GM23248 (cell line): ENCODE measurements at regions not wholly inside any gene's neighbourhood (a gene's known extent, or its start where the extent isn't known, plus 50 kb on each side); places are given as distances from the start of the nearest gene placed in this dataset.

Experiments
- DNase-seq: peaks from one replicate; pipeline ENCODE4 v3.0.0-alpha.2; 2015
- H2AFZ ChIP-seq: fragments of 200-600 bp; sonication (generic); 2 replicates; pipeline ENCODE4 v1.6.1; 2016; ENCODE audit warnings: antibody characterized with exemption
- H3F3A ChIP-seq: fragments of 200-600 bp; sonication (generic); 2 replicates; pipeline ENCODE4 v1.6.1; 2016; ENCODE audit warnings: mild to moderate bottlenecking, antibody characterized with exemption, mixed run types; ENCODE audit not compliant: insufficient read depth
- H3K27ac ChIP-seq: fragments of 200-600 bp; sonication (generic); 2 replicates; pipeline ENCODE4 v1.5.1; 2016; ENCODE audit warnings: mild to moderate bottlenecking
- H3K27me3 ChIP-seq: fragments of 200-600 bp; sonication (generic); replicated peaks from 2 replicates; pipeline ENCODE4 v1.6.1; 2016; ENCODE audit warnings: mild to moderate bottlenecking; ENCODE audit not compliant: insufficient read depth
- H3K36me3 ChIP-seq: fragments of 200-600 bp; sonication (generic); 2 replicates; pipeline ENCODE4 v1.6.1; 2016; ENCODE audit warnings: low read depth, mild to moderate bottlenecking
- H3K4me1 ChIP-seq: fragments of 200-600 bp; sonication (generic); 2 replicates; pipeline ENCODE4 v1.6.1; 2016; ENCODE audit warnings: mild to moderate bottlenecking; ENCODE audit not compliant: insufficient read depth
- H3K4me2 ChIP-seq: fragments of 200-600 bp; sonication (generic); one replicate; pipeline ENCODE4 v1.6.1; 2016; ENCODE audit warnings: mild to moderate bottlenecking; ENCODE audit not compliant: unreplicated experiment
- H3K4me3 ChIP-seq: fragments of 200-600 bp; sonication (generic); 2 replicates; pipeline ENCODE4 v1.5.1; 2016; ENCODE audit warnings: mild to moderate bottlenecking
- H3K79me2 ChIP-seq: fragments of 200-600 bp; sonication (generic); 2 replicates; pipeline ENCODE4 v1.6.1; 2016; ENCODE audit warnings: mild to moderate bottlenecking; ENCODE audit not compliant: insufficient read depth
- H3K9ac ChIP-seq: fragments of 200-600 bp; sonication (generic); 2 replicates; pipeline ENCODE4 v1.6.1; 2016; ENCODE audit warnings: mild to moderate bottlenecking
- H3K9me2 ChIP-seq: fragments of 200-600 bp; sonication (generic); 2 replicates; pipeline ENCODE4 v1.6.1; 2016; ENCODE audit warnings: mixed run types, mild to moderate bottlenecking, moderate library complexity; ENCODE audit not compliant: insufficient read depth
- H3K9me3 ChIP-seq: fragments of 200-600 bp; sonication (generic); one replicate; pipeline ENCODE4 v1.6.1; 2017; ENCODE audit warnings: low read depth
- H4K20me1 ChIP-seq: fragments of 200-600 bp; sonication (generic); 2 replicates; pipeline ENCODE4 v1.6.0; 2016; ENCODE audit not compliant: insufficient read depth
- EZH2 ChIP-seq: fragments of 200-600 bp; sonication (generic); IDR thresholded peaks from 2 replicates; pipeline ENCODE4 v1.6.1; 2018; ENCODE audit warnings: antibody characterized with exemption, mild to moderate bottlenecking; ENCODE audit not compliant: insufficient read depth, poor library complexity, severe bottlenecking
- EZH2phosphoT487 ChIP-seq: fragments of 200-600 bp; sonication (generic); IDR thresholded peaks from 2 replicates; pipeline ENCODE4 v1.6.1; 2018; ENCODE audit warnings: antibody characterized with exemption, moderate library complexity, mild to moderate bottlenecking, low read depth; ENCODE audit not compliant: insufficient read depth
- WGBS, 2 experiments: methylation state at CpG; one replicate each; pipeline ENCODE4 v1.1.6; 2015 to 2017; ENCODE audit warnings: low lambda C conversion rate in 2 of 2, low coverage in 1 of 2; ENCODE audit errors: missing lambda C conversion rate in 2 of 2; 5-methylcytosine and 5-hydroxymethylcytosine counted together
- in situ Hi-C: fragments of 300-500 bp; cut with MboI; formaldehyde crosslinking; loops from 2 replicates; pipeline ENCODE4 v1.15.0; 2020

GRCh38 chr10:128316925-128317324 lies 190.7 kb upstream of the MKI67 start:
- H2AFZ ChIP-seq: no peak overlapping the region
- H3K9me3 ChIP-seq: no peaks in the 10 kb centered on the region
- H3K9ac ChIP-seq: no peak overlapping the region
- 41 to 47% methylated on average over 7 of the region's 7 CpGs for WGBS, 2 experiments
- H3K27me3 ChIP-seq: no peaks in the 10 kb centered on the region
- H3K4me1 ChIP-seq: no peaks in the 10 kb centered on the region
- H3K79me2 ChIP-seq: no peaks in the 10 kb centered on the region
- no peaks in the 10 kb centered on the region for H3K9me2 ChIP-seq
- no peak for TF ChIP-seq EZH2
- TF ChIP-seq EZH2phosphoT487: no peak
- in situ Hi-C loops: no loop called here
- no peak overlapping the region for H3K4me2 ChIP-seq
- no peaks in the 10 kb centered on the region for H3F3A ChIP-seq
- no peak for DNase-seq
- H3K27ac ChIP-seq: no peak overlapping the region
- no peaks in the 10 kb centered on the region for H4K20me1 ChIP-seq
- H3K4me3 ChIP-seq: no peak overlapping the region
- H3K36me3 ChIP-seq: no peaks in the 10 kb centered on the region

GRCh38 chr10:128318366-128318765 lies 192.1 kb upstream of the MKI67 start:
- Histone ChIP-seq H3K9me3 (no peaks in the 10 kb centered on the region), H2AFZ (no peak overlapping the region), H3K27ac (no peak overlapping the region), H3K4me2 (no peak overlapping the region), H3K4me1 (no peaks in the 10 kb centered on the region), H3K9me2 (no peaks in the 10 kb centered on the region), H3K9ac (no peak overlapping the region), H3K36me3 (no peaks in the 10 kb centered on the region), H3K79me2 (no peaks in the 10 kb centered on the region), H3K27me3 (no peaks in the 10 kb centered on the region), H4K20me1 (no peaks in the 10 kb centered on the region), H3F3A (no peaks in the 10 kb centered on the region), H3K4me3 (no peak overlapping the region)
- in situ Hi-C loops: no loop called here
- 42 to 51% methylated on average over 10 of the region's 10 CpGs for WGBS, 2 experiments
- no peak for DNase-seq
- no peak for TF ChIP-seq EZH2
- TF ChIP-seq EZH2phosphoT487: no peak

GRCh38 chr10:128318913-128319312 lies 192.7 kb upstream of the MKI67 start:
- no peak for DNase-seq
- no peaks in the 10 kb centered on the region for H3K9me2 ChIP-seq
- no peak overlapping the region for H3K9ac ChIP-seq
- 29 to 33% methylated on average over 4 of the region's 4 CpGs for WGBS, 2 experiments
- in situ Hi-C loops: no loop called here
- H3K79me2 ChIP-seq: no peaks in the 10 kb centered on the region
- H4K20me1 ChIP-seq: no peaks in the 10 kb centered on the region
- H3F3A ChIP-seq: no peaks in the 10 kb centered on the region
- TF ChIP-seq EZH2phosphoT487: no peak
- TF ChIP-seq EZH2: no peak
- no peaks in the 10 kb centered on the region for H3K4me1 ChIP-seq
- H3K27ac ChIP-seq: no peak overlapping the region
- no peaks in the 10 kb centered on the region for H3K9me3 ChIP-seq
- H3K4me2 ChIP-seq: no peak overlapping the region
- no peak overlapping the region for H2AFZ ChIP-seq
- H3K4me3 ChIP-seq: no peak overlapping the region
- no peaks in the 10 kb centered on the region for H3K36me3 ChIP-seq
- H3K27me3 ChIP-seq: no peaks in the 10 kb centered on the region

- H3K36me3 ChIP-seq: no peaks in the 10 kb centered on the region
- no peak overlapping the region for H2AFZ ChIP-seq
- no peaks in the 10 kb centered on the region for H3K27me3 ChIP-seq
- TF ChIP-seq EZH2 (no peak), EZH2phosphoT487 (no peak)
- H3K9ac ChIP-seq: no peak overlapping the region
- no peak for DNase-seq
- no peaks in the 10 kb centered on the region for H3K9me2 ChIP-seq
- H3K9me3 ChIP-seq: no peaks in the 10 kb centered on the region
- no peaks in the 10 kb centered on the region for H3F3A ChIP-seq
- H3K27ac ChIP-seq: no peak overlapping the region
- H4K20me1 ChIP-seq: no peaks in the 10 kb centered on the region
- 46 to 49% methylated on average over 7 of the region's 7 CpGs for WGBS, 2 experiments
- no peak overlapping the region for H3K4me3 ChIP-seq
- H3K4me1 ChIP-seq: no peaks in the 10 kb centered on the region
- no peaks in the 10 kb centered on the region for H3K79me2 ChIP-seq
- in situ Hi-C loops: no loop called here
- no peak overlapping the region for H3K4me2 ChIP-seq
Observed at GRCh38 chr10:128322106-128322505, 195.9 kb upstream of the MKI67 start.

- H3K4me3 ChIP-seq: no peak overlapping the region
- no peaks in the 10 kb centered on the region for H3K9me3 ChIP-seq
- no peaks in the 10 kb centered on the region for H3K4me1 ChIP-seq
- no peaks in the 10 kb centered on the region for H3K27me3 ChIP-seq
- no peak overlapping the region for H3K4me2 ChIP-seq
- TF ChIP-seq EZH2phosphoT487 (no peak), EZH2 (no peak)
- H3K9ac ChIP-seq: no peak overlapping the region
- H3K36me3 ChIP-seq: no peaks in the 10 kb centered on the region
- no peaks in the 10 kb centered on the region for H3F3A ChIP-seq
- H2AFZ ChIP-seq: no peak overlapping the region
- WGBS, 2 experiments: 0 to 5% methylated on average over 1 of the region's 1 CpG
- no peak for DNase-seq
- no peak overlapping the region for H3K27ac ChIP-seq
- no peaks in the 10 kb centered on the region for H4K20me1 ChIP-seq
- H3K9me2 ChIP-seq: no peaks in the 10 kb centered on the region
- no peaks in the 10 kb centered on the region for H3K79me2 ChIP-seq
- in situ Hi-C loops: no loop called here
Observed at GRCh38 chr10:128322950-128323349, 196.7 kb upstream of the MKI67 start.
